SH-SY5Y (cell line): ENCODE measurements at regions not wholly inside any gene's neighbourhood (a gene's known extent, or its start where the extent isn't known, plus 50 kb on each side); places are given as distances from the start of the nearest gene placed in this dataset.

ENCODE experiments used
- GATA2 ChIP-seq: IDR thresholded peaks from 2 replicates; pipeline ENCODE4 v1.6.1; 2011; ENCODE audit warnings: mild to moderate bottlenecking, low read depth, low read length
- GATA3 ChIP-seq: IDR thresholded peaks from 2 replicates; pipeline ENCODE4 v1.6.1; 2011; ENCODE audit warnings: low read depth, mild to moderate bottlenecking, low read length, moderate library complexity

GRCh38 chr1:4306559-4307467, 347.6 kb upstream of the AJAP1 start:
- TF ChIP-seq GATA2 (no peak), GATA3 (no peak)
